Activated T-helper 2 cell treated with anti-CD3 and anti-CD28 coated beads, Interferon-gamma antibody, Interleukin-2, Interleukin-4, amounts not matched to agents 10 μg/mL and 5 μg/mL and 100 μg/mL, durations not matched to agents 14 hours and 24 hours and 36 hours (primary cell): ENCODE measurements at regions not wholly inside any gene's neighbourhood (a gene's known extent, or its start where the extent isn't known, plus 50 kb on each side); places are given as distances from the start of the nearest gene placed in this dataset.

ENCODE experiments used
- DNase-seq: peaks from one replicate; pipeline ENCODE4 v3.0.0; 2021; ENCODE audit warnings: low spot score
- H3K27ac Mint-ChIP-seq: one replicate; pipeline ENCODE4 v1.8.0; 2021; ENCODE audit warnings: mixed read lengths
- H3K27me3 Mint-ChIP-seq: one replicate; pipeline ENCODE4 v1.8.0; 2021; ENCODE audit warnings: low read depth, mixed read lengths
- H3K36me3 Mint-ChIP-seq: one replicate; pipeline ENCODE4 v1.8.0; 2021; ENCODE audit warnings: low read depth, mixed read lengths
- H3K4me1 Mint-ChIP-seq: one replicate; pipeline ENCODE4 v1.8.0; 2021; ENCODE audit warnings: low read depth, mixed read lengths
- H3K4me3 Mint-ChIP-seq: one replicate; pipeline ENCODE4 v1.8.0; 2021; ENCODE audit warnings: low read depth, mild to moderate bottlenecking, moderate library complexity, mixed read lengths
- H3K9me3 Mint-ChIP-seq: one replicate; pipeline ENCODE4 v1.8.0; 2021; ENCODE audit warnings: mixed read lengths
- intact Hi-C: fragments of 100-400 bp; cut with micrococcal nuclease; formaldehyde crosslinking; loops from one replicate; pipeline ENCODE4 v1.15.1; 2023

DNA sequence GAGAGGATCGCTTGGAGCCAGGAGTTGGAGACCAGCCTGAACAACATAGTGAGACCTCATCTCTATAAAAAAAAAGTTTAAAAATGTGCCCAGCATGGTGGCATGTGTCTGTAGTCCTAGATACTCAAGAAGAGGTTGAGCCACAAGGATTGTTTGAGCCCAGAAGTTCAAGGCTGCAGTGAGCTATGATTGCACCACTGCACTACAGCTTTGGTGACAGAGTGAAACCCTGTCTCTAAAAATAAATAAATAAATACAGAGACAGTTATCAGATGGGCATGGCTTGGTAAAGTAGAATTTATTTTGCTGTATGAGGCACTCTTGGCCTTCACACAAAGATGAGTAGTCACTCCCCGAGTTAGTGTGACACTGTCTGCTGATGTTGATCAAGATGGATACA lies 54.1 kb upstream of the SPRY1 start:
- Mint-ChIP-seq H3K4me1 (no peaks in the 10 kb centered on the region), H3K4me3 (no peak overlapping the region), H3K9me3 (no peaks in the 10 kb centered on the region), H3K36me3 (no peaks in the 10 kb centered on the region), H3K27ac (no peak overlapping the region), H3K27me3 (peaks cover 6% of the 10 kb centered on the region)
- DNase-seq = no peak
- intact Hi-C loops = no loop called here

- Mint-ChIP-seq H3K27ac (no peak overlapping the region), H3K9me3 (no peaks in the 10 kb centered on the region), H3K27me3 (peaks cover 7% of the 10 kb centered on the region), H3K4me1 (no peaks in the 10 kb centered on the region), H3K4me3 (no peak overlapping the region), H3K36me3 (no peaks in the 10 kb centered on the region)
- no peak for DNase-seq
- intact Hi-C loops = no loop called here
These were observed 53.1 kb upstream of the SPRY1 start for GRCh38 chr4:123343400-123344041.

DNA sequence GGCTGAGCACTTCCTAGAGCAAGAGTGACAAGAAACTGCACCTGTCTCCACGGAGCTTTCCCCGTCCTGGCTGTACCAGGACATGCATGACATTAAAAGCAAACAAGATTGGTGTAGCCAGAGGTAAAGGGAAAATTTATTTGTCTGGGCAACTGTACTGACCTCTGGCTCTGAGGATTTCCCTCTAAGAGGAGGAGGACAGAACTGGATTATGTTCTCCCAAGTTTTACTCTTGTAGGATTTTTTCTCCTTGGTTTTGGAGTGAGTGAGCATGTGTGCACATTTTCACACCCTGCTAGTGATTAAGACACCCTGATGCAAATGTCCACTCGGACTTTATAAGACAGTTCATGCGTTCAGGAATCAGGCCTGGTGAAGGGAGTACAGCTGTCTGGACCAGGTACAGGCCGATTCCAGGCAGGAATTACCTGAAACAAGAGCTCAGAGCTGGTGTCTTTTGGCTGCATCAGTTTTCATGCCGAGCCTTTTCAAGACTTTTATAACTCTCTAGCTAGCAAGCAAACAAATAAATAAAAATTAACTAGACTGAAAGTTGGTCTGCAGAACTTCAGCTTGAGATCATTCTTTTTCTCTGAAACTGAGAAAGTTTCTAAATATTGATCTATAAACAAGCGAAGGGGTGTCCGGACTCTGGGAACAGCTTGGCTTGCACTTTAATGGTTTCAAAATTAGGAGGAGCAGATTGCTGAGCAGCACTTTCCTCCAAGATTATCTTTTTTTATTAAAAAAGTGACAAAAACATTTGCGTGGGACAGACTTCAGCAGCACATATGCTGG lies 51.3 kb upstream of the SPRY1 start:
- DNase-seq = no peak
- Mint-ChIP-seq H3K27me3 (peaks cover 12% of the 10 kb centered on the region), H3K4me1 (no peaks in the 10 kb centered on the region), H3K27ac (no peak overlapping the region), H3K36me3 (no peaks in the 10 kb centered on the region), H3K9me3 (no peaks in the 10 kb centered on the region), H3K4me3 (no peak overlapping the region)
- intact Hi-C loops = no loop called here

DNA sequence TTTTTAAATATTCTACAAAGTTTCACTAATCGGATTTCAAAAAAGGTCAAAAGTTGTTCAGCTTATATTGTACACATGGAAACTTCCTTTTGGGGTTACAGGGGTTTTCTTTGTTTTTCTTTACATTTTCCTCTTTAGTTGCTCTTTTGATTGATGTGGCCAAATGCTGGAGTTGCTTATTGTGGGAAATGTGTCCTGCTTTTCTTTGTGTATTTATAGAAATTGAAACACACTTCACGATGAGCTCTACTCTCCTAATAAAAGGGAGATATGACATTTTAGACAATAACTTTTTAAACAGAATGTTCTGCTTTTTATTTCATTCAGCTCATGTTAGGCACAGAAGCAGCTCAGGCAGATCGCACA lies 50.7 kb upstream of the SPRY1 start:
- DNase-seq = no peak
- intact Hi-C loops = no loop called here
- Mint-ChIP-seq H3K9me3 (no peaks in the 10 kb centered on the region), H3K4me1 (no peaks in the 10 kb centered on the region), H3K27me3 (peaks cover 12% of the 10 kb centered on the region), H3K27ac (no peak overlapping the region), H3K36me3 (no peaks in the 10 kb centered on the region), H3K4me3 (no peak overlapping the region)

- DNase-seq = no peak
- intact Hi-C loops = no loop called here
- no peaks in the 10 kb centered on the region for H3K9me3 Mint-ChIP-seq
- H3K4me1 Mint-ChIP-seq = no peaks in the 10 kb centered on the region
- no peak overlapping the region for H3K27ac Mint-ChIP-seq
- H3K4me3 Mint-ChIP-seq = no peak overlapping the region
- H3K36me3 Mint-ChIP-seq = no peaks in the 10 kb centered on the region
- peaks cover 12% of the 10 kb centered on the region for H3K27me3 Mint-ChIP-seq
These were observed 50.2 kb upstream of the SPRY1 start for GRCh38 chr4:123346330-123346940.
